ENCODE measurements at regions not wholly inside any gene's neighbourhood (a gene's known extent, or its start where the extent isn't known, plus 50 kb on each side); places are given as distances from the start of the nearest gene placed in this dataset.

DNA sequence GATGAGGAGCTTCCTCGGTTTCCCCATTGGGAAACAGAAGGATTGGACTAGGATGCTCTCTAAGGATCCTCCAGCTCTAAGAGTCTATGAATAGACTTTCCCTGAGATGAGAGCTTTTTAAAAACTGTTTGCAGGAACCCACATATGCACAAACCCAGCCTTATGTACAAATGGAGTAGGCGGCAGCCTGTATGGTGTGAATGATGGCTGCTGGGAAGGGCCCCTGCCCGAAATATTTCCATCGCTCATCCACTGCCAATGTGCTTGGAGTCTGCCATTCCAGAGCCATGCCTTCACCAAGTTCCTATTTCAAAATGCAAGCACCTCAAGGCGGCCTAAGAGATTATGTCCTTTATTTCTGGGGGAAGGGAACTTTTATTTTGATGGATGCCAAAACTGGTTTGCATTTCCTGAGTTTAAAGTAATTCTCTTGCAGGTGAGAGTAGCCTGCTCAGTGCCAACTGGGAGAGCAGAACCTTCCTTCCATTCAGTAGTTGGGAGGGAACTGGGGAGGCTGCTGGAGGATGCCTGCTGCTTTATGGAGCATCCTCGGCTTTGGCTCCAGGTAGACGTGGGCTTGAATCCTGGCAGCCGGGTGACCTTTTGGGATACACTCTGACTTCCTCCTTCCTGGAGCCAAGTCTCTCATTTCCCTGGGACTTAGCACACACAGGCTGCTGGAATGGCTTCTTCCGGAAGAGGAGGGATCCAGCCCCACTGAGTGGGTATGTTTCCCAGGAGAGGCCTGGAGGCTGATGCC is 165.9 kb downstream of the ACTL8 start:
- POLR2A ChIA-PET: no interaction called here
- ATAC-seq (ENCODE audit: low read depth): no peak
- Histone ChIP-seq H3K27ac (ENCODE audit: low read length in 2 of 2) (no peak overlapping the region), H3K36me3 (replicated peaks in 1 of 2; ENCODE audit: control extremely low read depth in 1 of 2, control insufficient read depth in 1 of 2, extremely low read depth in 1 of 2, insufficient read depth in 2 of 2, low read length in 1 of 2) (no peaks in the 10 kb centered on the region), H3K27me3 (replicated peaks in 1 of 4; ENCODE audit: control extremely low read depth in 1 of 4, control insufficient read depth in 3 of 4, insufficient read depth in 4 of 4, low read length in 3 of 4) (peaks cover 0 to 15% (median 3%) of the 10 kb centered on the region in 4 experiments), H3K4me2 (replicated peaks; ENCODE audit: low read depth, low read length, poor library complexity, severe bottlenecking) (no peak overlapping the region), H3K4me3 (ENCODE audit: control extremely low read depth in 1 of 5, extremely low read depth in 1 of 5, insufficient read depth in 1 of 5, low read depth in 2 of 5, low read length in 4 of 5) (no peak overlapping the region), H3K4me1 (ENCODE audit: control insufficient read depth in 2 of 2, insufficient read depth in 2 of 2, low read length in 2 of 2) (no peaks in the 10 kb centered on the region), H4K20me1 (ENCODE audit: control insufficient read depth, insufficient read depth, low read length, poor library complexity, severe bottlenecking) (no peaks in the 10 kb centered on the region), H3K9me3 (ENCODE audit: control extremely low read depth in 1 of 3, control insufficient read depth in 2 of 3, insufficient read depth in 1 of 3, low read length in 2 of 3) (peaks cover 0 to 3% (median 0%) of the 10 kb centered on the region in 3 donors), H2AFZ (ENCODE audit: insufficient read depth, low read depth, low read length, poor library complexity, severe bottlenecking) (no peak overlapping the region), H3K9ac (ENCODE audit: low read length) (no peak overlapping the region), H3K79me2 (ENCODE audit: control insufficient read depth, insufficient read depth, low read length) (no peaks in the 10 kb centered on the region)
- 51% methylated on average over 5 of the region's 9 CpGs for WGBS (ENCODE audit: insufficient coverage)
- Mint-ChIP-seq H3K27me3 (peaks cover 40% of the 10 kb centered on the region), H3K4me3 (no peak overlapping the region), H3K4me1 (no peaks in the 10 kb centered on the region), H3K9me3 (ENCODE audit: insufficient read depth) (no peaks in the 10 kb centered on the region), H3K27ac (no peak overlapping the region)
- TF ChIP-seq EZH2 (IDR thresholded peaks at IDR 0.05; ENCODE audit: borderline replicate concordance, insufficient read depth, low read depth, low read length, poor library complexity, severe bottlenecking) (no peak), CTCF (IDR thresholded peaks at IDR 0.05) (no peak)
- no peak for DNase-seq
- CTCF ChIA-PET: interaction anchor here (1.4 kb wide), 1 partner anchor 179 kb away, joined by 5 read pairs; no protein-coding TSS in a partner anchor
- intact Hi-C loops (cut with micrococcal nuclease): no loop called here

GRCh38 chr1:17922833-17923232 is 167.7 kb downstream of the ACTL8 start:
- peak; percentile 26 for TF ChIP-seq CTCF (IDR thresholded peaks at IDR 0.05)
- no peak for TF ChIP-seq EZH2 (IDR thresholded peaks at IDR 0.05; ENCODE audit: borderline replicate concordance, insufficient read depth, low read depth, low read length, poor library complexity, severe bottlenecking)
- Histone ChIP-seq H3K4me3 (ENCODE audit: control extremely low read depth in 1 of 5, extremely low read depth in 1 of 5, insufficient read depth in 1 of 5, low read depth in 2 of 5, low read length in 4 of 5) (no peak overlapping the region), H3K4me2 (replicated peaks; ENCODE audit: low read depth, low read length, poor library complexity, severe bottlenecking) (no peak overlapping the region), H3K4me1 (ENCODE audit: control insufficient read depth in 2 of 2, insufficient read depth in 2 of 2, low read length in 2 of 2) (no peaks in the 10 kb centered on the region), H3K27ac (ENCODE audit: low read length in 2 of 2) (no peak overlapping the region), H3K79me2 (ENCODE audit: control insufficient read depth, insufficient read depth, low read length) (no peaks in the 10 kb centered on the region), H3K9me3 (ENCODE audit: control extremely low read depth in 1 of 3, control insufficient read depth in 2 of 3, insufficient read depth in 1 of 3, low read length in 2 of 3) (peaks cover 0 to 7% (median 0%) of the 10 kb centered on the region in 3 donors), H3K9ac (ENCODE audit: low read length) (no peak overlapping the region), H2AFZ (ENCODE audit: insufficient read depth, low read depth, low read length, poor library complexity, severe bottlenecking) (no peak overlapping the region), H3K36me3 (replicated peaks in 1 of 2; ENCODE audit: control extremely low read depth in 1 of 2, control insufficient read depth in 1 of 2, extremely low read depth in 1 of 2, insufficient read depth in 2 of 2, low read length in 1 of 2) (no peaks in the 10 kb centered on the region), H4K20me1 (ENCODE audit: control insufficient read depth, insufficient read depth, low read length, poor library complexity, severe bottlenecking) (no peaks in the 10 kb centered on the region), H3K27me3 (replicated peaks in 1 of 4; ENCODE audit: control extremely low read depth in 1 of 4, control insufficient read depth in 3 of 4, insufficient read depth in 4 of 4, low read length in 3 of 4) (peaks cover 0 to 16% (median 3%) of the 10 kb centered on the region in 4 experiments)
- ChIA-PET POLR2A (no interaction called here), CTCF (interaction anchor here (1.9 kb wide), 1 partner anchor 177 kb away, joined by 14 read pairs; no protein-coding TSS in a partner anchor)
- peak; percentile 15 for DNase-seq
- ATAC-seq (ENCODE audit: low read depth): no peak
- H3K4me1 Mint-ChIP-seq: no peaks in the 10 kb centered on the region
- intact Hi-C loops (cut with micrococcal nuclease): no loop called here
- no peak overlapping the region for H3K27ac Mint-ChIP-seq
- no peak overlapping the region for H3K4me3 Mint-ChIP-seq
- peaks cover 42% of the 10 kb centered on the region for H3K27me3 Mint-ChIP-seq
- no peaks in the 10 kb centered on the region for H3K9me3 Mint-ChIP-seq (ENCODE audit: insufficient read depth)
- 24% methylated on average over 2 of the region's 6 CpGs for WGBS (ENCODE audit: insufficient coverage)
